ENCODE measurements at regions not wholly inside any gene's neighbourhood (a gene's known extent, or its start where the extent isn't known, plus 50 kb on each side); places are given as distances from the start of the nearest gene placed in this dataset.

GRCh38 chr3:127033171-127033570 lies 50.3 kb downstream of the PLXNA1 start:
- peak overlapping the region; percentile 9 to 83 for H3K27ac ChIP-seq
- no peaks in the 10 kb centered on the region for H3K9me3 ChIP-seq
- H3K4me1 ChIP-seq: peaks cover 0 to 4% of the 10 kb centered on the region in 2 donors
- H3K27me3 ChIP-seq: no peaks in the 10 kb centered on the region
- no peak for DNase-seq (ENCODE audit: low spot score in 2 of 2)
- TF ChIP-seq CTCF (IDR thresholded peaks at IDR 0.05): no peak
- no peak overlapping the region for H3K4me3 ChIP-seq
- H3K36me3 ChIP-seq: peaks cover 54 to 67% of the 10 kb centered on the region in 2 donors
- intact Hi-C loops (cut with DNase I): no loop called here

- Histone ChIP-seq H3K4me1 (peaks cover 0 to 4% of the 10 kb centered on the region in 2 donors), H3K36me3 (peaks cover 52 to 61% of the 10 kb centered on the region in 2 donors), H3K27ac (peak overlapping the region in 1 of 2 donors; percentile 83), H3K27me3 (no peaks in the 10 kb centered on the region), H3K4me3 (no peak overlapping the region), H3K9me3 (no peaks in the 10 kb centered on the region)
- intact Hi-C loops (cut with DNase I): no loop called here
- DNase-seq (ENCODE audit: low spot score in 2 of 2): no peak
- TF ChIP-seq CTCF (IDR thresholded peaks at IDR 0.05): no peak
These were observed 50.9 kb downstream of the PLXNA1 start for GRCh38 chr3:127033786-127034185.

DNA sequence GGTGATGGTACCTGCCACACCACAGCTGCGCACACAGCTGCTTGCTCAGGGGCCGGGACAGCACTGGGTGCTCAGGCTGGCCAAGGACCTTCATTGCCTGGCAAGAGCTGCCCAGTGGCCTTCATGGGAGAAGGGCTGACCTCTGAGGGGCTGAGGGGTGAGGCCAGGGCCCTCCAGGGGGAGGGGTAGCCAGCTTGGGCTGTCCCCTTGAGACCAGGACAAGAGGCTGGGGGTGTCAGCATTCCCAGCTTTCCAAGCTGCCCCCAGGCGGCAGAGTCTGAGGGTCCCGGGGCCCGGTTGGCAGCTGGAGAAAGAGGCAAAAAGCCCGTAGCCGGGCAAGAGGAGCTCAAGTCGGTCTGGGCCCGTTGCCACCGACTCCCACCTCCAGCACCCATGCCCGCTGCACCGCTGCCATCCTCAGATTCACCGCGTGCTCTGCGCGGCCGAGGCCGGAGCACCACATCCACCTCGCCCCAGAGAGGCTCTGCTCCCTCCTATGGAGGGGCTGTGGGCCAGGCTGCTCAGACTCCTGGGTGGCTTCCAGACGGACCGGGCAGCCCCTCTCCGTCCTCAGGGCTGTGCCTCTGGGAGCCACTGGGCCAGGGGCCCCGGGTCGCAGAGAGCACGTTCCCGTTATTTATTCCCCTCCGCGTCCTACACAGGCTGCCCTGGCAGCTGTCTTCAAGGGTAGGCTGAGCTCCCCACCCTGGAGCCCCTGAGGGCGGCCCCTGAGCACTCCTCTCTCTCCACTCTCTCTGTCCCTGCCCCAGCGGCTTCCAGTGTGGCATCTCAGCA lies 51.5 kb downstream of the PLXNA1 start:
- DNase-seq (ENCODE audit: low spot score in 2 of 2): no peak
- intact Hi-C loops (cut with DNase I): no loop called here
- TF ChIP-seq CTCF (IDR thresholded peaks at IDR 0.05): no peak
- Histone ChIP-seq H3K4me3 (no peak overlapping the region), H3K4me1 (peaks cover 0 to 4% of the 10 kb centered on the region in 2 donors), H3K9me3 (no peaks in the 10 kb centered on the region), H3K27ac (peak overlapping the region; percentile 62 to 83), H3K27me3 (no peaks in the 10 kb centered on the region), H3K36me3 (peaks cover 52 to 55% of the 10 kb centered on the region in 2 donors)

DNA sequence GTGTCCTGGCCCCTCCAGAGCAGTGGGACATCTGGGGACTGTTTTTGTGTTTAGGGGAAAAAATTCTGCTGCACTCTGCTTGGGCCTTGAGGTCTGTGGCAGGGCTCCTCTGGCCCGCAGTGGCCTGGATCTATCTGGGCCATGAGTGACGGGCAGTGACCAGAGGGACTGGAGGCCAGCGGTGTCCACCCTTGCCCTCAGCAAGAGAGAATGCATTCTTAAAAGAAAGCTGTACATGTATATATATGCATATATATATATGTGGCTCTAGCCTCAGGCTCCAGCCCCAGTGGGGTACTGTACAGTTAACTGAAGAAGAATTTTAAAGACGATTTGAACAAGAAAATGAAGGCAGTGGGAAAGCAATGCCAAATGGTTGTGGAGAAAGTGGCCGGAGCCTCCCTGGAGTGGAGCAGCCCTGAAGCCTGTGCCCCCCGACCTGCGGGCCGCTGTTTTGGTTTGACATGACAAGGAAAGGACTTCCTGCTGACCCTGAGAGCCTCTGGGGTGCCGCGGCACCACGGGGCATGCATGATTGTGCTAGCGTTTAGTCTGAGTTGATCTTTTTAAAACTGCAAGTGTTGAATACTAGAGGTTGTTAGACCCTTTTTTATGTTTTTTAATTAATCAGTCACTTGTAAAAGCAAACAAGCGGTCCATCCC lies 52.2 kb downstream of the PLXNA1 start:
- Histone ChIP-seq H3K4me1 (peaks cover 0 to 4% of the 10 kb centered on the region in 2 donors), H3K27ac (peak overlapping the region; percentile 62 to 83), H3K9me3 (no peaks in the 10 kb centered on the region), H3K4me3 (no peak overlapping the region), H3K36me3 (peaks cover 46 to 48% of the 10 kb centered on the region in 2 donors), H3K27me3 (no peaks in the 10 kb centered on the region)
- TF ChIP-seq CTCF (IDR thresholded peaks at IDR 0.05): no peak
- intact Hi-C loops (cut with DNase I): no loop called here
- no peak for DNase-seq (ENCODE audit: low spot score in 2 of 2)

GRCh38 chr3:127035677-127036076 lies 52.8 kb downstream of the PLXNA1 start:
- Histone ChIP-seq H3K27ac (peak overlapping the region; percentile 62 to 83), H3K4me3 (no peak overlapping the region), H3K36me3 (peaks cover 40 to 42% of the 10 kb centered on the region in 2 donors), H3K4me1 (peaks cover 0 to 4% of the 10 kb centered on the region in 2 donors), H3K27me3 (no peaks in the 10 kb centered on the region), H3K9me3 (no peaks in the 10 kb centered on the region)
- TF ChIP-seq CTCF (IDR thresholded peaks at IDR 0.05): no peak
- intact Hi-C loops (cut with DNase I): no loop called here
- DNase-seq (ENCODE audit: low spot score in 2 of 2): peak in 1 of 2 donors; percentile 91
